GM21423 (cell line): ENCODE measurements at regions not wholly inside any gene's neighbourhood (a gene's known extent, or its start where the extent isn't known, plus 50 kb on each side); places are given as distances from the start of the nearest gene placed in this dataset.

Experiments
- ATAC-seq: cut with Tn5 transposase; IDR thresholded peaks from one replicate; pipeline ENCODE4 v1.9.1; 2021; ENCODE audit warnings: mild to moderate bottlenecking, moderate library complexity; ENCODE audit not compliant: unreplicated experiment

DNA sequence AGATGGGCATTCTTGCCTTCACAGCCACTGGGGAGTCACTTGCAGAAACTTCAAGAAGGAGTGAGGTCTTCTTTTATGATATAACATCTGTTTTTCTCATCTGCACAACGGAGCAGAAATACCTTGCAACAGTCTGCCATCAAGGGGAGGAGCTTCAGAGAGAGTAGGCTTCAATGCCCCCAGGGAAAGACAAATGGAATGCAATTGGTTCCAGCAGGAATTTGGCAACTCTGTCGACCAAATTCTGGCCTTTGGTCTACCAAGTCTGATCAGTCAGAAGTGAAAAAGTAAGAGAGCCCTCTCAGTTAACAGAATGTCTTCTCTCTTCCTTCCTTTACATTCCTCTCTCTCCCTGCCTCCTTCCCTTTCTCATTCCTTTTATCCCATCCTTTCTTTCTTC, 229.3 kb downstream of the IDS start:
- no peak for ATAC-seq

DNA sequence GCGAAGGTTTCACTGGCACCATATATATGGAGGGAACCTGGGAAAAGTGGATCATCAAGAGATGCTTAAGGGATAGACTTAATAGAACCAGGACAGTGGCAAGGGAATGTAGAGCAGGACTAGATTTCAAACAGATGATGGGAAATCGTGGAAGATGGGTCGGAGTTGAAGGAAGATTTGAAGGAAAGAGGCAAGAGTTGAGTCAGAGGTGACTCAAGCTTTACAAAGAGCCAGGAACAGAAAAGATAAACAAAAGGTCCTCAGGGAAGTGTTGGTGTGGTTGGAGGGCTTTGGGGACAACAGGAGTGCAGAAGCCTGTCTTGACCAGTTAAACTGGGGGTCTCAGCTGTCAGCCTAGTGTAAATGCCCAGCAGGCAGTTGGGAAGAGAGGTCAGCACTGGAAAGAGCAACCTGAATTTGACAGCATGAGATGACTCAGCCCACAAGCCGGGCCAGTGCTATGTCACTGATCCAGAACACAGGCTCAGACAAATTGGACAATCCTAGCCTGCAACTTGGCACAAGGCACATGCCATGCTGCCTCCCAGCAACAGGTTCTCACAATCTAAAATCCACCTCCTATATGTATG, 230.5 kb downstream of the IDS start:
- ATAC-seq = no peak

DNA sequence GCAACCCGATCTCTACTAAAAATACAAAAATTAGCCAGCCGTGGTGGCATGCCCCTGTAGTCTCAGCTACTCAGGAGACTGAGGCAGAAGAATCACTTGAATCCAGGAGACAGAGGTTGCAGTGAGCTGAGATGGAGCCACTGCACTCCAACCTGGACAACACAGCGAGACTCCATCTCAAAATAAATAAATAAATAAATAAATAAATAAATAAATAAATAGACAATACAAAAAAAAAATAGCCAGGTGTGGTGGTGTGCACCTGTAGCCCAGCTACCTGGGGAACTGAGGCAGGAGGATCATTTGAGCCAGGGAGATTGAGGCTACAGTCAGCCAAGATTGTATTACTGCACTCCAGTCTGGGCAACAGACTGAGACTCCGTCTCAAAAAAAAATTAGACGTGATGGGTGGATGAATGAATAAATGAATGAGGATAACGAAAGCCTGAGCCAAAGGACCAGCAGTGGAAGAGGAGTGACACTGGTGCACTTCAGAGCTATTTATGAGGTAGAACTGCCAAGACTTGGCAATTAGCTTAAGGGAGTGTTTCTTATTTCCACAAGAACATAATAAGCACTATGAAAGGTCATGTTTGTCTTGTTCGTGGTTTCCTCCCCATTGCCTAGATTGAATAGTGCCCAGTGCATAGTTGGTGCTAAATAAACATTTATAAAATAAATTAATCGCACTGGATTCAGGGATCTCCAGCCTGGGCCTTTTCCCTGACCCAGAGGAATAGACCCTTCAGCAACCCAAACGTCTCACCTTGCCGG, 232.2 kb downstream of the IDS start:
- ATAC-seq = no peak

DNA sequence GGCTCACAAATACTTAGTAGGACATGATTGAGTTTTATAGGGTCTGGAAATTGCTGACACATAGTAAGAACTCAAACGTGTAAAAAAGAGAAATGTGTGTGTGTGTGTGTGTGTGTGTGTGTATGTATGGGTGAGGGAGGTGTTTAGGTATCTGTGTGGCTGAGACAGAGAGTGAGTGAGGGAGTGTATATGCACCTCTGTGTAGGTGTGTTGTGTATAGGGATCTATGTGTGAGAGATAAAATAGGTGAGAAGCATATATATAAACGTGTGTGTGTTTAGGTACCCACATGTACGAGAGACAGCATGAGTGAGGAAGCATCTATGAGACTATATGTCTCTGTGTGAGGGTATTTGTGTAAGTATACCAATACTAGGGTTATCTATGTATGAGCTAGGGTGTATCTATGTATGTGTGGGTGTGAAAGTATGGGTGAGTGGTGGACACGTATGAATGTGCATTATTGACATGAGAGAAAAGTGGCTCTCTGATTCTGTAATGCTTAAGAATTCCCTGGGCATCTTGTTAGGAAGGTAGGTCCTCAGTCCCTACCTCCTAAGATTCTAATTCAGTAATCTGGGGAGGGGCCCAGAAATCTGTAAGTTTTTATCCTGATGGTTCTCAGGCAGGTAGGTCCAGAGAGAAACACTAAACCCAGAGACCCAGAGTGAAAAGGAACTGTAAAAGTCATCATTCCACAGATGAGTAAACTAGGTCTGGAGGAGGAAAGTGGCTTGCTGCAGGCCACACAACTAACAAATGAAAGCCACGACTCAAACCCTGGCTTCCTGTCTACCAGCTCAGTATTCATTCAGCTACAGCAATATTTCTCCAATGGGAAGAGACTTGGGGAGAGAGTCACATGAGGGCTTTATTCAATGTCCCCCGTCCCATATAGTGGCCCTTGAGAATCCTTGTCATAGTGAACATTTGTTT, 237.0 kb downstream of the IDS start:
- ATAC-seq = peak; percentile 59

DNA sequence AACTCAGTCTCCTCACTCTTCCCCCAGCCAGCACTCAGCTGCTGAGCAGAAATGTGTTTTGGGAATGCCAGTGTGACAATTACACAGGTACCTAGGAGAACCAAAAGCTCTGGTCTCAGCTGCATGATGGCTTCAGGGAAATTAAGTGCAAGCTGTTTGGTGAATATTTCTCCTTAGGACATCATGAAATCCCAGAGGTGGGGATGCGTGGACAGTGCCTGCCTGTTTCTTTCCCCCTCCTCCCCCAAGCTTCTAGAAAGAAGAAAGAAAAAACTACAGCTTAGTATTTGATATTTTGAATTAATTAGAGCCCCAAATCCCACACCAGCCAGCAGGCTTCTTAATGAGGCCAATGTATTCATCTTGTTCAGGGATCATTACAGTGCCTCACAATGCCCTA, 243.0 kb downstream of the IDS start:
- no peak for ATAC-seq

DNA sequence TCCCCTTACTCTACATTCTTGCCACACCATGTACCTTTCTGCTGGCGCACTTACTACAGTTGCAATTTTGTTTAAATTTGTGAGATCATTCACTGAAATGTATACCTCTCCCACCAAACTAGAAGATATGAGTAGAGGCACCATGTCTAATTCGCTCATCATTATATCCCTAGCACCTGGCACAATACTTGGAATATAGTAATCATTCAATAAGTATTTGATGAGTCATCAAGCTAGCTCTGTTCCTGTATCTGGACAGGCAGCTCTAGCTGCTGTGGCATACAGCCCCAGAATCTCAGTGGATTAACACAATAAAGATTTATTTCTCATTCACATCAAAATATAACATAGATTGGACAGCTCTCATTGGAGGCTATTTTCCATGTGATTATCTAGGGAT, 245.9 kb downstream of the IDS start:
- ATAC-seq = no peak

DNA sequence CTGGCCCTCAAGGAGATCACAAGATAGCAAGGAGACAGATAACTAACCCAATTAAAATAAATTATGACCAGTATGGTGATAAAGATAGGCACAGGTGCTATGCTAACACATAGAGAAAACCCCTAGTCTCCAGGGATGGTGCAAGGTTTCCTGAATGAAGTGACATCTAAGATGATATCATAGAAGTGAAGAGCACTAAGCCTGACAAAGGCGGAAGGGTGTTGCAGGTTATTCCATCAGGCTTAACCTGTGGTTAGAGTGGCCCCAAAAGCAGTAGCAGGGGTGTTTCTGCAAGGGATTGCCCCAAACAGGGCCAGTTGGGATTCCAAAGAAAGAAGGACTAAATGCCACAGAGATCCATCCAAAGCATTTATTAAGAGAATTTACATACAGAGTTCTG, 249.2 kb downstream of the IDS start:
- no peak for ATAC-seq

DNA sequence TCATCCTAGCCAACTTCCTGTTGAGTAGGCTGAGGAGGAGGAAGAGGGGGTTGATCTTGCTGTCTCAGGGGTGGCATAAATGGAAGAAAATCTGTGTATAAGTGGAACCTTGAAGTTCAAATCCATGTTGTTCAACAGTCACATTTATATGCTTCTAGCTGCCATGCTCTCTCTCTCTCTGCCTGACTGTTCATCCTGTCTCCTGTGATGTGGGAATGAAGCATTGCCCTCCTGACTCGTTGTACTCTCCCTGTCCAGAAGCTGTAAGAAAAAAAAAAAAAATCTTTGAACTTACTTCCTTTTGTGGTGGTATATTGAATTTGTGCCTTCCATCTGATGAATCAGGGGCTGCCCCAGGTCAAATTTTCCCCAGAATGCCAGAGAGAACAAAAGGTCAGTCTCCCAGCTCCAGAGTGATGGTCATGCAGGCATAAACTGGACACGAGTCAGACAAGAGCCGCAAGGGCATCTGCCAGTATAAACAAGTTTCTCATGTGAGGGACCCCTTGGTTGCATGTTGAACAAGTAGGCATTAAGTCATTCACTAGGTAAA, 257.0 kb downstream of the IDS start:
- ATAC-seq = no peak

DNA sequence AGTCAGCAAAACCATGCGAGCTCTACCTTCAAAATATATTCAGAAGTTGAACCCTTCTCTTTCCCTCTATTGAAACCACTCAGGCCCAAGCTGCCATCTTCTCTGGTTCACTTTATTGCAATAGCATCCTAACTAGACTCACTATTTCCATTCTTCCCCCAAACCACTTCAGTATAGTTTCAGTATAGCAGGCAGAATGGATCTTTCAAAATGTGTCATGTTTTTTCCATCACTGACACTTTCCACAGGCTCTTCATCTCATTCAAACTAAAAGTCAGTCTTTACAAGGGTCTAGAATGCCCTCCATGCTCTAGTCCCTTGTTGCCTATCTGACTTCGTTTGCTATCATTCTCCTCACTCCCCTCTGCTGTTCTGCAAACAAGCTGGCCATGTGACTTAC, 274.4 kb downstream of the IDS start:
- ATAC-seq = no peak

DNA sequence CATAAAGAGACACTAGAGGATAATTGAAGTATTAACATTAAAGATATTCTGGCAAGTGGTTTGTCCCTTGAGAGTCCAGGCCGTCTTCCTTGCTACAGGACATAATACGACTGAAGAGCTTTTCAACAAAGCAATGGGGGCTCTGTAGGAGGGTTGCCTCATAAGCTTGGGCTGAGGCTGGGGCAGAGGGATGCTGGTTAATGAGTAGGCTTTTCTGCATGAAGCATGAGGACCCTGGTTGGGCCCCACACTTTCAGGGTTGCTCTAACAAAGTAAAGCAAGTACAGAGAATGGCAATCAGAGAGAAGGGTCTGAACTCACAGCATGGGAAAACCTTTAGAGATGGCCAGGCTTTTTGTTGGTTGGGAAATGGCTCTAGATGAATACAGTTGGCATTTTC, 281.3 kb downstream of the IDS start:
- ATAC-seq = no peak

DNA sequence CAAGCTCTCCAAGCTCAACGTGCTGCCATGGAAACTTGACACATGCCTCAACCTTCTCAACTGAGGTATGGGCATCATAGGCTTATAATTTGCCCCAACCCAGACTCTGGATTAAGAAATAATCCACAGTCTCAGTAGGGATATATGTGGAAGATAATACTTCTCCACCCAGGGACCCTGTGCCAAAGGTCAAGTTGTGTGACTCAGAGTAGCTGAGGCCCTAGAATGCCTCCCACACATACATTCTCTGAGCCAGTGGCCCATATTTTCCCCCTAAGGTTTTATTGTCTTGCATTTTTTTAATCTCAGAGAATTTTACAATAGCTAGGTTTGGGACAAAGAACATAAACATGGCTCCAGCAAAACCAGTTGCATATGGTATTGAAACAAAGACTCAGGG, 283.1 kb downstream of the IDS start:
- no peak for ATAC-seq

DNA sequence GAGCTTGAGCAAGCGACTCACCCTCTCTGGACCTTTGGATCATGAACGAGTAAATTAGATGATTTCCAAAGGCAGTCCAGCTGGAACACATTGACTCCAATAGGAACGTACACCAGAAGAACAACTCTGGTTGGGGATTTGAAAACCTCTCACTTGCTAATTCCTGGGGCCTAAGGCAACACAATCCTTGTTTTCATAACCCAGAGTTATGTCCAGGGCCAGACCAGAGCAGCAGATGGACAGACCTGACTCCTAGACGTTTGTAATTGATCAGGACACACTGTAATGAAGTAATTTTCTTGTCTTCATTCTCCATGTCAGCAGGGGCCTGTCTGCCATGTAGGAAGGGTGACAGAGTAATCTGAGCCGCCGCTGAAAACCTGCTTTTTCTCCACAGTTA, 283.9 kb downstream of the IDS start:
- no peak for ATAC-seq

DNA sequence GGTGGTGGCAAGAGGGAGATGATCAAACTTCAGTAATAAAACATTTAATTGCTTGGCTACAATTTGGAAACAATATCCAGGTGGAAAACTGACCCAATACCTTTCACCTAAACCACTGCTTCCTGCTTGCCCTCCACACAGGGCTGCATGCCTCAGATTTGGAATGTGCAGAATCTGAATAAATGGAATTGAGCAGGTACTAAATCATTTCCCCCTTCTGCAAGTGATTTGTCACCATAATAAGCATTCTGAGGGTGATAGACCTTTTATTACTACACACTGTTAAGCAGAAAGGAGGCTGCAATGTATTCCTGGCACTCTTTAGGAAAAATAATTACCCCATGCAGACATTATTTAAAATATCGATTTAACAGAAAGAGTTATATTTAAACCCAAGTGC, 291.8 kb downstream of the IDS start:
- ATAC-seq = no peak

DNA sequence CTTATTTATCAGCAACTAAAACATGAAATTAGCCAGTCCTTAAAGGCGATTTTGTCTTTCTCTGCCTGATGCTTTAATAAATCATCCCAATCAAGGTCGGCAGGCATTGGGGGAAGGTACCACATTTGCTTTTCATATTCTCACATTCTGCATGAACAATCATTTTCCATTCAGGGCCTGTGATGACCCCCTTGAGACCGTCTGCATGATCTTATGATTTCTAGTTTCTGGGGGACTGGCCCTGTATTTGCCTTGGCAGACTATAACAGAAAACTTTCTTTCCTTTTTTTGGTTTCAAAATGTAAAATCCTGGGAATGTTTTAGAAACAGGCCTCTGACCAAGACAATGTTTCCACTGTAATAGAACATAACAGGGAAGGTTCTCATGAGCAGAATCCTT, 296.8 kb downstream of the IDS start:
- no peak for ATAC-seq

DNA sequence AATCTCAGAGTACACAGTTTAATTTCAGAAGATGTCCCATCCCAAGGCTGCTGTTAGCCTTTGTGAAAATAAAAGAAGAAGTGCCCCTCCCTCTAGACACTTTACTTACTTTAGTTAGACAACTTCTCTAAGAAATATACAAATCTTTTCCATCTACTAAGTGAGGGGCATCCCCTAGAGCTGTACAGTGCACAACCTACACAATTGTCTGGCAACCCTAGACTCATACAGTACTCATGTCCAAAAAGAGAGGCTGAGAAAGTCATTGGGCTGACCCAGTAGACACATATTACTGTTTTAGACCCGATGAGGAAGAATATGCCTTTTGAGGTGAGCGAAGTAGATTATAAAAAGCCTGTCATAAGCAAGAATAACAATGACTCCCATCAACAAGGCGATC, 297.6 kb downstream of the IDS start:
- no peak for ATAC-seq

DNA sequence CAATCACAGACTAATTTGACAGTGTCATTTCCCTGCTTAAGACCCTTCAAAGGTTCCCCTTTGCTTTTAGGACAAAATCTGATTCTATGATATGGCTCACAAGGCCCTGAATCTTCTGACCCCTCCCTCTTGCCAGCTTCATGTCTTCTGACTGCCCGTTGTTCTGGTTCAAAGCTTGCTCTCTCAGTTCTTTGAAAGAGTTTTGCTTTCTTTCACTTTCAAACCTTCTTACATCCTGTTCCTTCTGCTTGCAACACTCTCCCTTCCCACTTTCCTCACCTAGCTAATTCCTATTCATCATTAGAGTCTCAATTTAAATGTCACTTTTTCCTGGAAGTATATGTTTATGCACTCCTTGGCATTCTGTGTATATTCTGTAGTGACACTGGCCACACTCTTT, 299.2 kb downstream of the IDS start:
- ATAC-seq = no peak

DNA sequence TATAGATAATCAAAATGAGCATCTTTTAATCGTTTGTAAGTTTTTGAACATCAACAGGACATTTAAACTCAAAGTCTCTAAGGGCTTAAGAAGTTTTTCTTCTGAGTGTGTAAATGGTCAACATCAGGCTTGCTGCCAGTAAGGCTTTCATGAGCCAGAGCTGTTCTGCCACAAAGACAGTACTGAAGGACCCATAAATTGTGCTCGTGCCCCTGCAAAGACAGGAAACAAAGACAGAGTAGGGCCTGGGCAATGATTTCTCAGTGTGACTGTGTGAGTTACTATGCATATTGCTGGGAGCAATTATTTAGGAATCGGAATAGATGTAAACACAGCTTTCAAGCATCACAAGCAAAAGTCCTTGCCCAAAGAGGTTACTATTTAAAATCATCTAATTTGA, 300.0 kb downstream of the IDS start:
- no peak for ATAC-seq

DNA sequence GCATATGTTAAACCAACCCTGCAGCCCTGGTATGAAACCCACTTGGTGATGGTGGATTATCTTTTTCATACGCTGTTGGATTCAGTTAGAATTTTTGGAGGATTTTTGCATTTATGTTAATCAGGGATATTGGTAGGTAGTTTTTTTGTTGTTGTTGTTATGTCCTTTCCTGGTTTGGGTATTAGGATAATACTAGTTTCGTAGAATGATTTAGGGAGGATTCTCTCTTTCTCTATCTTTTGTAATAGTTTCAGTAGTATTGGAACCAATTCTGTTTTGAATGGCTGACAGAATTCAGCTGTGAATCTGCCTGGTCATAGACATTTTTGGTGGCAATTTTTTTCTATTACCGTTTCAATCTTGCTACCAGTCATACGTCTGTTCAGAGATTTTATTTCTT, 305.4 kb downstream of the IDS start:
- no peak for ATAC-seq

DNA sequence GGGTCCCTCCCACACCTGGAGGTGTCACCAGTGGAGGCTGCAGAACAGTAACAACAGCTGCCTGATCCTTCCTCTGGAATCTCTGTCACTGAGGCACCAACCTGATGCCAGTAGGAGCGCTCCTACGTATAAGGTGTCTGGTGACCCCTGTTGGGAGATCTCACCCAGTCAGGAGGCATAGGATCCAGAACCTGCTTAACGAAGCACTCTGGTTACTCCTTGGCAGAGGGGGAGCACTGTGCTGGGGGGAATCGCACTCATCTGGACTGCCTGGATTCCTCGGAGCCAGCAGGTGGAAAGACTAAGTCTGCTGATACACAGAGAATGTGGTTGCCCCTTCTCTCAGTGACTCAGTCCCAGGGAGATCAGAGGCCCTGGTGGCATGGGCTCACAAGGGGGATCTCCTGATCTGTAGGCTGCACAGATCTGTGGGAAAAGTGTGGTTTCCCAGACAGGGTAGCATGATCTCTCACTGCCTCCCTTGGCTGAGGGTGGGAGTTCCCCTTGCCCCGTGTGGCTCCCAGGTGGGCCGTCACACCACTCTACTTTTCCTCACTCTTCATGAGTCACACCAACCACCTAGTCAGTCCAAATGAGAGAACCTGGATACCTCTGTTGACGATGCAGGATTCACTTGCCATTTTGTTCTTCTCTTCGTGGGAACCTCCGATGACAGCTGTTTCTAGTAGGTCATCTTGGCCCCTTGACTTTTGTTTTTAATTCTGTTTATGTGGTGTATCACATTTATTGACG, 305.9 kb downstream of the IDS start:
- peak; percentile 69 for ATAC-seq

DNA sequence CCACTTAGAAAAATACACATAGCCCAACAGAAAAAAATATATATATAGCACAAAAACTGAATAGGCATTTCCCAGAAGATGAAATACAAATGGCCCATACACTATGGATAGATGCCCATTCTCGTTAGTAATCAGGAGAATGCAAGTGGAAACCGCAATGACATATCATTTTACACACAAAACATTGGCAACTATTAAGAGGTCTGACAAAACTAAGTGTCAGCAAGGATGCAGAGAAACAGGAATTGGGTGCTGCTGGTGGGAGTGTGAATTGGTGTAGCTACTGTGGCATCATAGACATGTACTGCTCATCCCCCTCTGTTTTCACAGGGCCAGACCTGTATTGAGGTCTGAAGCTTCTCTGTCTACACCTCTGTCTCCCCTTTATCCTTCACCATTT, 320.0 kb downstream of the IDS start:
- ATAC-seq = no peak
